NCI-H748 treated with DMSO at 0.1 percent for 48 hours (cell line): ENCODE measurements at regions not wholly inside any gene's neighbourhood (a gene's known extent, or its start where the extent isn't known, plus 50 kb on each side); places are given as distances from the start of the nearest gene placed in this dataset.

Experiments used
- DNase-seq: peaks from one replicate; lab custom pipeline; 2025; lab: John Stamatoyannopoulos, UW

- no peak for DNase-seq
Observed at GRCh38 chr15:97346221-97346620, 614.3 kb upstream of the ARRDC4 start.

- no peak for DNase-seq
Observed at GRCh38 chr15:97350813-97351212, 609.7 kb upstream of the ARRDC4 start.

- no peak for DNase-seq
Observed at GRCh38 chr15:97383516-97383915, 577.0 kb upstream of the ARRDC4 start.

- no peak for DNase-seq
Observed at GRCh38 chr15:97386940-97387339, 573.6 kb upstream of the ARRDC4 start.

GRCh38 chr15:97401195-97401594 is 559.3 kb upstream of the ARRDC4 start:
- peak; percentile 17 for DNase-seq

GRCh38 chr15:97401970-97402369 is 558.5 kb upstream of the ARRDC4 start:
- DNase-seq, result no peak

- no peak for DNase-seq
Observed at GRCh38 chr15:97406841-97407240, 553.7 kb upstream of the ARRDC4 start.

- DNase-seq, result no peak
Observed at GRCh38 chr15:97410897-97411575, 549.5 kb upstream of the ARRDC4 start.

GRCh38 chr15:97420130-97420529 is 540.4 kb upstream of the ARRDC4 start:
- DNase-seq, result no peak

- peak; percentile 32 for DNase-seq
Observed at GRCh38 chr15:97425596-97425995, 534.9 kb upstream of the ARRDC4 start.

- no peak for DNase-seq
Observed at GRCh38 chr15:97443101-97443500, 517.4 kb upstream of the ARRDC4 start.

- DNase-seq, result no peak
Observed at GRCh38 chr15:97446138-97446537, 514.4 kb upstream of the ARRDC4 start.

- DNase-seq, result no peak
Observed at GRCh38 chr15:97456521-97457202, 503.8 kb upstream of the ARRDC4 start.

GRCh38 chr15:97457203-97457847 is 503.2 kb upstream of the ARRDC4 start:
- no peak for DNase-seq

- no peak for DNase-seq
Observed at GRCh38 chr15:97459771-97460170, 500.7 kb upstream of the ARRDC4 start.

- DNase-seq, result no peak
Observed at GRCh38 chr15:97461226-97461625, 499.3 kb upstream of the ARRDC4 start.

GRCh38 chr15:97463696-97464095 is 496.8 kb upstream of the ARRDC4 start:
- peak; percentile 67 for DNase-seq

- no peak for DNase-seq
Observed at GRCh38 chr15:97470417-97470816, 490.1 kb upstream of the ARRDC4 start.

GRCh38 chr15:97473627-97474026 is 486.9 kb upstream of the ARRDC4 start:
- no peak for DNase-seq

GRCh38 chr15:97479957-97480356 is 480.5 kb upstream of the ARRDC4 start:
- no peak for DNase-seq

GRCh38 chr15:97482521-97482920 is 478.0 kb upstream of the ARRDC4 start:
- DNase-seq, result peak; percentile 11

- DNase-seq, result no peak
Observed at GRCh38 chr15:97483232-97483631, 477.3 kb upstream of the ARRDC4 start.

- DNase-seq, result no peak
Observed at GRCh38 chr15:97490429-97490828, 470.1 kb upstream of the ARRDC4 start.
